ENCODE measurements at regions not wholly inside any gene's neighbourhood (a gene's known extent, or its start where the extent isn't known, plus 50 kb on each side); places are given as distances from the start of the nearest gene placed in this dataset.

GRCh38 chr11:123253223-123253622, 58.2 kb upstream of the CLMP start:
- no peak for DNase-seq

GRCh38 chr11:123251657-123252344, 56.8 kb upstream of the CLMP start:
- DNase-seq = no peak

- DNase-seq = no peak
Observed at GRCh38 chr11:123250892-123251656, 56.0 kb upstream of the CLMP start.

- DNase-seq = no peak
Observed at GRCh38 chr11:123249354-123249753, 54.3 kb upstream of the CLMP start.

- no peak for DNase-seq
Observed at GRCh38 chr11:123247813-123248379, 52.8 kb upstream of the CLMP start.

- DNase-seq = no peak
Observed at GRCh38 chr11:123247496-123247799, 52.4 kb upstream of the CLMP start.

GRCh38 chr11:123246749-123247495, 51.9 kb upstream of the CLMP start:
- DNase-seq = peak; percentile 75

- no peak for DNase-seq
Observed at GRCh38 chr11:123245567-123245966, 50.5 kb upstream of the CLMP start.
